Urinary bladder (tissue), 3 donors: ENCODE measurements at regions not wholly inside any gene's neighbourhood (a gene's known extent, or its start where the extent isn't known, plus 50 kb on each side); places are given as distances from the start of the nearest gene placed in this dataset.

Experiments
- DNase-seq: peaks from one replicate; pipeline ENCODE4 v3.0.0-alpha.2; 2015; ENCODE audit errors: extremely low spot score
- H3K27ac ChIP-seq: one replicate; pipeline ENCODE4 v1.5.1; 2013; ENCODE audit warnings: low read depth, mild to moderate bottlenecking, moderate library complexity
- H3K36me3 ChIP-seq: one replicate; pipeline ENCODE4 v1.6.1; 2013; ENCODE audit warnings: mild to moderate bottlenecking, moderate library complexity; ENCODE audit not compliant: insufficient read depth
- H3K4me1 ChIP-seq: one replicate; pipeline ENCODE4 v1.6.1; 2013; ENCODE audit warnings: mild to moderate bottlenecking, moderate library complexity; ENCODE audit not compliant: insufficient read depth
- H3K4me3 ChIP-seq: one replicate; pipeline ENCODE4 v1.5.1; 2013; ENCODE audit warnings: low read depth, low read length
- WGBS: extraction: QIAGEN DNeasy Blood & Tissue Kit; methylation state at CpG from one replicate; pipeline ENCODE4 v1.1.7; 2013; 5-methylcytosine and 5-hydroxymethylcytosine counted together
- donor health status: healthy with polysubstance abuse.
- donor health status: healthy.

DNA sequence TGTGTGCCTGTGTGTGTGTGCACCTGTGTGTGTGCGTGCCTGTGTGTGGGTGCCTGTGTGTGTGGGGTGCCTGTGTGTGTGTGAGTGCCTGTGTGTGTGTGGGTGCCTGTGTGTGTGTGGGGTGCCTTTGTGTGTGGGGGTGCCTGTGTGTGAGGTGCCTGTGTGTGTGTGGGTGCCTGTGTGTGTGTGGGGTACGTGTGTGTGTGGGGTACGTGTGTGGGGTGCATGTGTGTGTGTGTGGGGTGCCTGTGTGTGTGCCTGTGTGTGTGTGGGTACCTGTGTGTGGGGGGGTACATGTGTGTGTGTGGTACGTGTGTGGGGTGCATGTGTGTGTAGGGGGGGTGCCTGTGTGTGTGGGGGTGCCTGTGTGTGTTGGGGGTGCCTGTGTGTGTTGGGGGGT lies 73.4 kb upstream of the HGFAC start:
- no peak overlapping the region for H3K4me3 ChIP-seq
- WGBS = 88% methylated on average over 4 of the region's 4 CpGs
- no peak overlapping the region for H3K27ac ChIP-seq
- DNase-seq = no peak
- no peaks in the 10 kb centered on the region for H3K4me1 ChIP-seq
- H3K36me3 ChIP-seq = no peaks in the 10 kb centered on the region

DNA sequence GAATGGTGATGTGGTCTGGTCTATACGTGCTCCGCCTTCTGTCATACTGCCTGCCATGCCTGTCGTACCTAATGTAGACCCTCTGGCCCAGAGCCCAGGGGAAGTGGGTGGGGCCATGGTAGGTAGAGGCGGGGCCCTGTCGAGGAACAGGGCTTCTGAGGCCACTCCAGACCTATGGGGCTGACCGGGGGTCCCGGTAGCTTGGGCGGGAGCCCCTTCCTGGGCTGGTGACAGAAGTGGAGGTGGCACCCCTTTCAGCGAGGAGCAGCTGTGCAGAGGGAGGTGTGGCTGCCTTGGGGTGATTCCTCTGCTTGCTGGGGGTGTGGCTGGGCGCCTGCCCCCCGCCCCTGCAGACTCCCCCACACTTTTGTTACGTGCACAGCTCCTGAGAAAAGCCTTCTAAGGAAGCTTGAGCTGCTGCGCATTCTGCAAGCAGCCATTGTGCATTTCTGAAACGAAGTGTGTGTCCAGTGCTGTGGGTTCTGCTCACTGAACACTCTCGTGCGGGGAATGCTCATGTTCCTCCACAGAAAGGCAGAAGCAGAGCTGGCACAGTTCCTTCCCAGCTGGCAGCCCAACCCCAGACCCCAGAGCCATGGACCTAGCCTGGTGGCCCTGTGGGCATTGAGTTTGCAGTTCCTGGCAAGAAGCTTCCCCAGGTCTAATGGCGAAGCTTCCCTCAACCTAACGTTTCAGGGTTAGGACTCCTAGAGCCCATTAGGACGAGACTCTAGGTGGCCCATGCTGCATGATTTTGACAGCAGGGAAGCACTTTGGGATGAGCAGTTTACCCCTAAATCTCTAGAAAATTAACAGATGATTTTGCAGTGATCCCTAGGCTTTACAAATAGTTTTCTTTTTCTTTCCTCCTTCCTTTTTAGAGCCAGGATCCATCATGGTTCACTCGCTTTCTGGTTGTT lies 72.7 kb upstream of the HGFAC start:
- no peak for DNase-seq
- Histone ChIP-seq H3K27ac (no peak overlapping the region), H3K36me3 (no peaks in the 10 kb centered on the region), H3K4me3 (no peak overlapping the region), H3K4me1 (no peaks in the 10 kb centered on the region)
- 43% methylated on average over 20 of the region's 20 CpGs for WGBS

DNA sequence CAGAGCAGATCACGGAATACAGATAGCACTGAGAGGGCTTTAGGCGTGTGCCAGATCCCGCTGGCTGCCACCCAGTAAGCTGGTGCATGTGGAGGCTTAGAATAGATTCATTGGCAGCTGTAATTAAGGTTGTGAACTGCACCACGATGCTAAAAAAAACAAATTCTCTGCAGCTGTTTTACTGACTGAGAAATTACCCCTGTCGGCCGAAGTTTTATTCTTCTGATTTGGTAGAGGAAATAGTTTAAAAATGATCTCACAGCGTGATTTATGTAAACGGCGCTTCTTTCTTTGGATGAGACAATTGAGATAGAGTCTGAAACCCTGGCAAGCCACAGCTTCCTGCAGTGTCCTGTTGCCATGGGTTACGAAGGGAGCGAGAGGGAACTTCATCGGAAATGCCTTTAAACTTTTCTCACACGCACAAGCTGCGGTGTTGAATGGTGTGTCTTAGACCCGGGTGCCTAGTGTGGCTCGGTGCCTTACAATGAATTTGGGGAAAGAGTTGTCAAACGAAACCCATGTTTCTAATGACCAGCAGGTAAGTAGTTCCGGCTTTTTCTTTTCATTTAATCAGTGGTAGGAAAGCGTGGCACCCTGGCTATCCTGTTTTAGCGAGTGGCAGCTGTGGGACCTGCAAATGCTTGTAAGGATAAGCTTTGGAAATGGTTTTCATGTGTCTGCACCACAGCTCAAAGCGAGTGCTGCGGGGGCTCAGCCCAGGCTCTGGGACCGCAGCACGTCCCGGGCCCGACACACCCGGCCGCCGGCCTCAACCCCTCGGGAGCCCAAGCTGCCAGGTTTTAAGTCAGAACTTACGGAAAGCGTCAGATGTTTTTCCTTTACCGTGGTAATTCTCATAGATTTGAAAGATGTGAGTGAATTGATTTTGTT lies 71.7 kb upstream of the HGFAC start:
- H3K4me3 ChIP-seq = no peak overlapping the region
- whole genome bisulfite sequencing = 35% methylated on average over 33 of the region's 33 CpGs
- no peaks in the 10 kb centered on the region for H3K36me3 ChIP-seq
- H3K4me1 ChIP-seq = no peaks in the 10 kb centered on the region
- no peak overlapping the region for H3K27ac ChIP-seq
- no peak for DNase-seq

DNA sequence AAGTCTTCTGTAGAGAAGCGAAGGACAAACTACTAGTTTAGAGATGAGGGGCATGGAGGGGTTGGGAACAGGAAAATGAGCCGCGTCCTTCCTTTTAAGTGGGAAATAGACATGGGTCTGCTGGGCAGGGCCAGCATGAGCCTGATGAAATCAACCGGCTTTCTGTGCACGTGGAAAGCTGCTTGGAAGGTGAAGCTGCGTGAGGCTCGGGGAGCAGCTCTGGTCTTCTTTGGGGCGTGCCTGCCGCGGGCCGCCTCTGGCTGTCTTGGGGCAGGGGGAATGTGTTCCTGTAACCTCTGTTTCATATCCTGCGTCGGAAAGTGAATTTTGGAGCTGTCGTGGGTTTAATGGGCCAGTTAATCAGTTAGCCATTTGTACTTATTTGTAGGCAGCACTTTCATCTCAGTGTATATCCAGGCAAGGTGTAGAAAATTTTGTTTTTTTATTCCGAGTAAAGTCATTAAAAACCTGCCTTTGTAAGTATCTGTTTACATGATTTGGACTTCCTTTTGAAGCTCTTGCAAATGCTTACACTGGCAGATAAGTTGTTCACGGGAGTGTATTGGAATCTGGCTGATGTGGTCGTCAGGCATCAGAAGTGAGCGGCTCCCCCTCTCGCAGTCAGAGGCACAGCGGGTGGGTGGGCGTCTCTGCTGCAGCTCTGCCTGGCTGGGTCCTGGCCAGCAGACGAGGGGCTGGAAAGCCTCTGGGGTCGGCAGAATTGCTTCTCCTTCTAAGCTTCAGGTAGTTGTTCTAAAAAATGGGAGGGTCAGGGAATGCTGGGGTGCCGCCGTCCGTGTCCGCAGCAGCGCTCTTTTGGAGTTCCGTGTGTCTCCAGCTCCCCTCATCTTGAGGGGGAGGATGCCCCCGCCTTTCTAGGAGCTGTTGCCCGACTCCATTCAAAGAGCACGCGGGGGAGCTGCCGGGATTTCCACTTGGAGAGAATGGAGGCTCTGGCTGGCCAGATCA lies 70.5 kb upstream of the HGFAC start:
- H3K4me1 ChIP-seq = no peaks in the 10 kb centered on the region
- WGBS = 54% methylated on average over 34 of the region's 34 CpGs
- no peak overlapping the region for H3K27ac ChIP-seq

DNA sequence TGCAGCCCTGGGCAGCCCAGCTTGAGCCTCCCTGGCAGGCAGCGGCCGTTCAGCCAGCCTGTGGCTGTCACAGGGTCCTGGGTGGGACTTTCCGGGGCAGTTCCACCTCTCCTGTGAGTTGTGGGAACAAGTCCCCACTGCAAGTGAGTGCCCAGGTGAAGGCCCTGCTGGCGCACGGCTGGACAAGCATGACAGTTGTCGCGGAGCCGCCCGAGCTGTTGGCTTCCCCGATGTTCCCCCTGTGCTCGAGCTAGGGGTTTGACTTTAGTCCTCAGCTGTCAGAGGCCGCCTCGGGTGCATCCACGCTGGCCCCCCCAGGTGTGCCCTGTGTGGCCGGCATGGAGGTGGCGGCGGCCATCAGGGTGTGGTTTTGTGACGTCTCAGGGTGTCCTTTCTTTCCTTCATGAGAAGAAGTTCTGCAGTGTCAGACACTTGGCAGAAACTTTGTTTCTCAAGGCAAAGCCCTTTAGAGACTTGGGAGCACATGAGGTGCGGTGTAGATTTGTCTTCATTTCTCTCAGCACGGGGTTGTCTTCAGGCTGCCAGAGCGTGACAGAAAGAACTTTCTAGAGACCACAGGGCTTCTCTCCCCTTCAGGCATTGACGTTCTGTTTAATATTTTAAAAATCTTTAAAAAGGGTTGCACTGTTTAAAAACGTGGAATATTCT lies 69.4 kb upstream of the HGFAC start:
- WGBS = 84% methylated on average over 23 of the region's 23 CpGs
- Histone ChIP-seq H3K4me1 (no peaks in the 10 kb centered on the region), H3K27ac (no peak overlapping the region), H3K4me3 (no peak overlapping the region), H3K36me3 (no peaks in the 10 kb centered on the region)
- no peak for DNase-seq

More for the DNA sequence above, 70.5 kb upstream of the HGFAC start:
- Histone ChIP-seq H3K4me3 (no peak overlapping the region), H3K36me3 (no peaks in the 10 kb centered on the region)
- no peak for DNase-seq

DNA sequence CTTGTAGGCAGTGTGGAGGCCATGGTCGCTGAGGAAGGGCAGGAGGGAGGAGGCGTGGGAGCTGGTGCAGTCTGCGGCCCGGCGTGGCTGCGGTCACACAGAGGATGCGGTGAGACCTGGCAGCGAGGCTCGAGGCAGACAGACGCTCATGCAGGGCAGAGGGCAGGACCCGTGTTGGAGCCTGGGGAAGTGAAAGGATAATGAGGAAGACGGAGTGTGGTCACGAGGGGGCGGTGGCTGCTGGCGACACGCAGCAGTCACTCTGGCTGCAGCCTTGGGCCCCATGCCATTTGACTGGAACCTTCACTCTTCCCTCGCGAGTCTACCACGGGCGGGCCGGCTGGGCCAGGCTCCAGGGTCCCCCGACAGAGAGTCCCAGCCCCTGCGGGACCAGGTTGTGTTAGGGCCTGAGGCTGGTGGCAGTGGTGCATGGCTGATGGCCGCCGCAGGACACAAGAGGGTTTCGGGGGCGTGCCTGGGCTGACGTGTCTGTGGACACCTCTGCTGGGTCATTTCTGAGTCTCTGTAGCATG lies 68.8 kb upstream of the HGFAC start:
- 83% methylated on average over 28 of the region's 28 CpGs for WGBS
- DNase-seq = no peak
- Histone ChIP-seq H3K4me3 (no peak overlapping the region), H3K27ac (no peak overlapping the region), H3K36me3 (no peaks in the 10 kb centered on the region), H3K4me1 (no peaks in the 10 kb centered on the region)

DNA sequence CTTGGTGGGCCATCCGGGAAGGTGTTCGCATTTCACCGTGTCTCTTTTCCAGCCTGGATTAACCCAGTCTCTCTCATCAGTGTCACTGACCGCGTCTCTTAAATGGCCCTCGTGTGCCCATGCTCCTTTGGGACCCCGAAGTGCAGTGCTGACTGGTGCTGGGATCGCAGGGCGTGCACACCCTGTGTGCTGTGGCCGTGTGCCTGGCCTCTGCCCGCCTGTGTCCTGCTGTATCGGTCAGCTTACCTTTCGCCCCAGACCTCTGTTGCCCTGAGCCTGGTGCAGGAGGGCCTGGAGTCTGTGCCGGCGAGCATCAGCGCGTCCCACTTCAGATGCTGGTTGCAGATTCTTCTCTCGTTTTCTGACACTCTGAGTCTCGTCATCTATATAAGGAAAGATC lies 68.3 kb upstream of the HGFAC start:
- WGBS = 97% methylated on average over 19 of the region's 19 CpGs
- Histone ChIP-seq H3K36me3 (no peaks in the 10 kb centered on the region), H3K27ac (no peak overlapping the region), H3K4me3 (no peak overlapping the region), H3K4me1 (no peaks in the 10 kb centered on the region)
- DNase-seq = no peak

DNA sequence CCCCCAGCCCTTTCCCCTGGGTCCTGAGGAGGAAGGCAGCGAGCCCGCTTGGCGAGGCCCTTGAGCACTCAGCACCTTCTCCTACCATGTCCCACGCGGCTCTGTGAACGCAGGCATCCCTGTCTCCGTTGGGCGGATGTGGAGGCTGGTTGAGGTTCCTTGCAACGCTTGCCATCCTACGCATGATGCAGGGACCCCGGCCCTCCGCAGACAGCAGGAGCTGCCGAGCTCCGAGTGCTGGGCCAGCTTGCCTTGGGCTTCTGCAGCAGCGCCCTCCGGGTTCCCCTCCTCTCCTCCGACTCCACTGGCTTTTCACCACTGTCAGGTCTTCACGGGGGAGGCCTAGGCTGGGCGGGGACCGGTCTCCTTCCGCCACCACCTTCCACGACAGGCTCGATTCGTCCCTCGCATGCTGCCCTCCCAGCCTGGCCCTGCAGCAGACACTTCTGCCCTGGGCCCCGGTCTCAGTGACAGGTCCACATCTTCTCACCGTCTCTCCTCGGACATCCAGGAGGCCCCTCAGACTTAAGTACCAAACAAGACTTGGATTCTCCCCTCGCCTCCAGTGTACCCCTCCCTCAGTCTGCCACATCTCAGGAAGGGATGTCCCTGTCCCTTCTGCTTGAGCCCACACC lies 67.6 kb upstream of the HGFAC start:
- 98% methylated on average over 29 of the region's 29 CpGs for WGBS
- no peaks in the 10 kb centered on the region for H3K36me3 ChIP-seq
- DNase-seq = no peak
- no peak overlapping the region for H3K27ac ChIP-seq
- no peaks in the 10 kb centered on the region for H3K4me1 ChIP-seq
- H3K4me3 ChIP-seq = no peak overlapping the region

DNA sequence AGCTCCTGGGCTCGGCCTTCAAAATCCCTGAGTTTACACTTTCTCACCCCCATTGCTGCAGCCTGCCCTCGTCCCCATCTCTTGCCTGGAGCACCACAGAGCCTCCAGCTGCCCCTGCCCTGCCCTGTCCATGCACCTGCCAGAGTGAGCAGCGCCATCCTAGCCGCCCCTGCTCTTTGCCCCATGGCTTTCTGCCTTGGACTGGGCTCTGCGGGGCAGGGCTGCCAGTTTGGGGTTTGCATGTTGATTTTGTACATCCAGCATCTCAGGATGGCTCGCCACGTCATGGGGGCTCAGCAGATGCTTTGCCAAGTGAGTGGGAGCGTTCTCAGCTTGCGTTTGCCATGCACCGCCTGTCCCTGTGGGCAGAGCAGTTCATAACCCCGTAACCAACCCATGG lies 67.1 kb upstream of the HGFAC start:
- H3K27ac ChIP-seq = no peak overlapping the region
- 94% methylated on average over 11 of the region's 11 CpGs for whole genome bisulfite sequencing
- H3K36me3 ChIP-seq = no peaks in the 10 kb centered on the region
- no peak overlapping the region for H3K4me3 ChIP-seq
- no peak for DNase-seq
- no peaks in the 10 kb centered on the region for H3K4me1 ChIP-seq

DNA sequence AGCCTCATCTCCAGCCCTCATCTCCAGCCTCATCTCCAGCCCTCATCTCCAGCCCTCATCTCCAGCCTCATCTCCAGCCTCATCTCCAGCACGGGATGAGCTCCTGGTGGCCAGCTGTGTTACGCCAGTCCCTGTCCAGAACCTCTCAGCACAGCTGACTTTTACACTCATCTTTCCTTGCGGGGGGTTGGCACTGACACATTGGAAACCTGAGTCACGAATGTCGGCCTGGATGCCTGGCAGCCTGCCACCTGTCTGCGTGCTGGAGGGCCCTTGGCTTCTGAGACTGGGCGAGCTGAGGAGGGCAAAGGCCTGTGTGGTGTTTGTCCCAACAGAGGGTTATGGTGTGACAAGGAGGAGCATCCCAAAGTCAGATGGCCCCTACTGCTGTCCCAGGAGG lies 66.1 kb upstream of the HGFAC start:
- H3K27ac ChIP-seq = no peak overlapping the region
- 64% methylated on average over 7 of the region's 7 CpGs for WGBS
- H3K4me1 ChIP-seq = no peaks in the 10 kb centered on the region
- DNase-seq = no peak
- no peaks in the 10 kb centered on the region for H3K36me3 ChIP-seq
- H3K4me3 ChIP-seq = no peak overlapping the region

DNA sequence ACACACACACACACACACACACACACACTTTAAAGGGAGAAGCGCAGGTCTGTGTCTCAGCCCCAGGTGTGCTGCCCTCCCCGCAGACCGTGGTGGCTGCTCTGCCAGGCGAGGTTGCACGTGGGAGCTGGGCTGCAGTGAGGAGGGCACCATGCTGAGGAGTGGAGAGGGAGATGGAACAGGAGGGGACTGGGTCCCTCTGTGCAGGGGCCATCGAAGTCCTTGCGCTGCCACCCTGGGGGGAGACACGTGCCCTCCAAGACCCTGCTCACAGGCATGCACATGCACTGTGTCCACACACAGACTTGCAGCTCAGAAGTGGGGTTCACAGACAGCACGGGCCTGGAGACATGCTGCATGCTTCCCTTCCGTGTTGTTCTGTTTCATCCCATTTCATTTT lies 65.5 kb upstream of the HGFAC start:
- Histone ChIP-seq H3K27ac (no peak overlapping the region), H3K4me3 (no peak overlapping the region), H3K36me3 (no peaks in the 10 kb centered on the region), H3K4me1 (no peaks in the 10 kb centered on the region)
- WGBS = 94% methylated on average over 10 of the region's 10 CpGs
- DNase-seq = no peak

DNA sequence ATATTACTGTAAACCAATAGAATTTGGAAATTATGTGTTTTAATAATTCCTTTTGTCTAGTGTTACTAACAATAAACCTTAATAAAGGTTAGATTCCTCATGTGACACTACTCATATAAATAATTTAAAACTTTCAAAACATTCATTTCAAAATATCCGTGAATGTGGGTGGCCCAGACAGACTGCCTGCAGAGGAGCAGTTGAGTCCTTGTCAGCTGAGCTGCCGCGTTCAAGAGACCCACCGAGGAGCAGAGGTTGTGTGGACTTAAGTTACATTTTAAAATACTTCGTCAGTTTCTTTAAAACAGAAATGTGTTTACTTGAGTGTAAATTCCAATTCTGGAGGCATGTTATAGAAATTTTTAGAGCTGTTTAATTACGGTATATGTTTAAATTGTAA lies 64.2 kb upstream of the HGFAC start:
- no peaks in the 10 kb centered on the region for H3K36me3 ChIP-seq
- no peaks in the 10 kb centered on the region for H3K4me1 ChIP-seq
- DNase-seq = no peak
- no peak overlapping the region for H3K4me3 ChIP-seq
- WGBS = 88% methylated on average over 6 of the region's 6 CpGs
- H3K27ac ChIP-seq = no peak overlapping the region
